GM12878 (cell line): ENCODE measurements at regions not wholly inside any gene's neighbourhood (a gene's known extent, or its start where the extent isn't known, plus 50 kb on each side); places are given as distances from the start of the nearest gene placed in this dataset.

ENCODE experiments used
- BCLAF1 ChIP-seq: fragments of 450-650 bp; IDR thresholded peaks from 2 replicates; pipeline ENCODE4 v1.6.1; 2017; ENCODE audit warnings: antibody characterized with exemption, mild to moderate bottlenecking, moderate library complexity
- CBFB ChIP-seq: IDR thresholded peaks from 2 replicates; pipeline ENCODE4 v1.6.1; 2016; ENCODE audit warnings: antibody characterized with exemption, low read depth
- EZH2 ChIP-seq: IDR thresholded peaks from 2 replicates; pipeline ENCODE4 v1.6.1; 2012; ENCODE audit warnings: low read depth, mild to moderate bottlenecking, control low read depth, inconsistent platforms, low read length, borderline replicate concordance; ENCODE audit not compliant: control insufficient read depth
- IKZF2 ChIP-seq, 2 experiments: fragments of 450-650 bp; IDR thresholded peaks; 2 replicates each; pipeline ENCODE4 v1.6.1; 2017; ENCODE audit warnings: mild to moderate bottlenecking in 2 of 2, moderate library complexity in 2 of 2
- NFIC ChIP-seq: IDR thresholded peaks from 2 replicates; pipeline ENCODE4 v1.6.1; 2012; ENCODE audit warnings: low read depth, mild to moderate bottlenecking, inconsistent platforms, low read length, moderate library complexity
- POLR2A ChIP-seq: IDR thresholded peaks from 2 replicates; pipeline ENCODE4 v1.6.1; 2011; ENCODE audit warnings: low read depth, mild to moderate bottlenecking, low read length
- POLR2AphosphoS5 ChIP-seq: IDR thresholded peaks from 2 replicates; pipeline ENCODE4 v1.6.1; 2011; ENCODE audit warnings: mild to moderate bottlenecking, low read length, inconsistent platforms
- RFX5 ChIP-seq: IDR thresholded peaks from 2 replicates; pipeline ENCODE4 v1.6.1; 2011; ENCODE audit warnings: low read depth, low read length, improper control_type of control experiment
- SUZ12 ChIP-seq: fragments of 200-600 bp; sonication (generic); IDR thresholded peaks from one replicate; pipeline ENCODE4 v1.6.1; 2018; ENCODE audit warnings: antibody characterized with exemption, mild to moderate bottlenecking; ENCODE audit not compliant: unreplicated experiment
- ZSCAN29 ChIP-seq: fragments of 450-650 bp; IDR thresholded peaks from 2 replicates; pipeline ENCODE4 v1.6.1; 2017; ENCODE audit warnings: mild to moderate bottlenecking, moderate library complexity
- TF ChIP-seq, protein P1 (sequence below): IDR thresholded peaks from 2 replicates; pipeline ENCODE4 v1.6.1; 2012; ENCODE audit warnings: mild to moderate bottlenecking, low read depth, low read length
- TF ChIP-seq, protein P2 (sequence below), 3 experiments: IDR thresholded peaks in 2 of 3; conservative IDR thresholded peaks in 1 of 3; 2 replicates each; pipeline ENCODE4 v1.5.1; 2011; ENCODE audit warnings: low read depth in 3 of 3, low read length in 3 of 3, mild to moderate bottlenecking in 3 of 3, control low read depth in 2 of 3, moderate library complexity in 2 of 3, inconsistent platforms in 1 of 3, mixed read lengths in 1 of 3; ENCODE audit not compliant: control insufficient read depth in 2 of 3, insufficient read depth in 1 of 3; ENCODE audit errors: extremely low read depth in 1 of 3
- TF ChIP-seq, protein P3 (sequence below): fragments of 450-650 bp; formaldehyde crosslinking; IDR thresholded peaks from 2 replicates; pipeline ENCODE4 v1.5.0; 2022; ENCODE audit warnings: mild to moderate bottlenecking, missing genetic modification characterization
- TF ChIP-seq, protein P4 (sequence below): IDR thresholded peaks from 2 replicates; pipeline ENCODE4 v1.6.1; 2011; ENCODE audit warnings: borderline replicate concordance, low read depth, mild to moderate bottlenecking, moderate library complexity, mixed read lengths, low read length; ENCODE audit not compliant: insufficient read depth; ENCODE audit errors: extremely low read length

- TF ChIP-seq, protein P1, sequence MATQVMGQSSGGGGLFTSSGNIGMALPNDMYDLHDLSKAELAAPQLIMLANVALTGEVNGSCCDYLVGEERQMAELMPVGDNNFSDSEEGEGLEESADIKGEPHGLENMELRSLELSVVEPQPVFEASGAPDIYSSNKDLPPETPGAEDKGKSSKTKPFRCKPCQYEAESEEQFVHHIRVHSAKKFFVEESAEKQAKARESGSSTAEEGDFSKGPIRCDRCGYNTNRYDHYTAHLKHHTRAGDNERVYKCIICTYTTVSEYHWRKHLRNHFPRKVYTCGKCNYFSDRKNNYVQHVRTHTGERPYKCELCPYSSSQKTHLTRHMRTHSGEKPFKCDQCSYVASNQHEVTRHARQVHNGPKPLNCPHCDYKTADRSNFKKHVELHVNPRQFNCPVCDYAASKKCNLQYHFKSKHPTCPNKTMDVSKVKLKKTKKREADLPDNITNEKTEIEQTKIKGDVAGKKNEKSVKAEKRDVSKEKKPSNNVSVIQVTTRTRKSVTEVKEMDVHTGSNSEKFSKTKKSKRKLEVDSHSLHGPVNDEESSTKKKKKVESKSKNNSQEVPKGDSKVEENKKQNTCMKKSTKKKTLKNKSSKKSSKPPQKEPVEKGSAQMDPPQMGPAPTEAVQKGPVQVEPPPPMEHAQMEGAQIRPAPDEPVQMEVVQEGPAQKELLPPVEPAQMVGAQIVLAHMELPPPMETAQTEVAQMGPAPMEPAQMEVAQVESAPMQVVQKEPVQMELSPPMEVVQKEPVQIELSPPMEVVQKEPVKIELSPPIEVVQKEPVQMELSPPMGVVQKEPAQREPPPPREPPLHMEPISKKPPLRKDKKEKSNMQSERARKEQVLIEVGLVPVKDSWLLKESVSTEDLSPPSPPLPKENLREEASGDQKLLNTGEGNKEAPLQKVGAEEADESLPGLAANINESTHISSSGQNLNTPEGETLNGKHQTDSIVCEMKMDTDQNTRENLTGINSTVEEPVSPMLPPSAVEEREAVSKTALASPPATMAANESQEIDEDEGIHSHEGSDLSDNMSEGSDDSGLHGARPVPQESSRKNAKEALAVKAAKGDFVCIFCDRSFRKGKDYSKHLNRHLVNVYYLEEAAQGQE, result no peak
- TF ChIP-seq POLR2A, result no peak
- no peak for TF ChIP-seq NFIC
- no peak for TF ChIP-seq SUZ12
- TF ChIP-seq, protein P2, sequence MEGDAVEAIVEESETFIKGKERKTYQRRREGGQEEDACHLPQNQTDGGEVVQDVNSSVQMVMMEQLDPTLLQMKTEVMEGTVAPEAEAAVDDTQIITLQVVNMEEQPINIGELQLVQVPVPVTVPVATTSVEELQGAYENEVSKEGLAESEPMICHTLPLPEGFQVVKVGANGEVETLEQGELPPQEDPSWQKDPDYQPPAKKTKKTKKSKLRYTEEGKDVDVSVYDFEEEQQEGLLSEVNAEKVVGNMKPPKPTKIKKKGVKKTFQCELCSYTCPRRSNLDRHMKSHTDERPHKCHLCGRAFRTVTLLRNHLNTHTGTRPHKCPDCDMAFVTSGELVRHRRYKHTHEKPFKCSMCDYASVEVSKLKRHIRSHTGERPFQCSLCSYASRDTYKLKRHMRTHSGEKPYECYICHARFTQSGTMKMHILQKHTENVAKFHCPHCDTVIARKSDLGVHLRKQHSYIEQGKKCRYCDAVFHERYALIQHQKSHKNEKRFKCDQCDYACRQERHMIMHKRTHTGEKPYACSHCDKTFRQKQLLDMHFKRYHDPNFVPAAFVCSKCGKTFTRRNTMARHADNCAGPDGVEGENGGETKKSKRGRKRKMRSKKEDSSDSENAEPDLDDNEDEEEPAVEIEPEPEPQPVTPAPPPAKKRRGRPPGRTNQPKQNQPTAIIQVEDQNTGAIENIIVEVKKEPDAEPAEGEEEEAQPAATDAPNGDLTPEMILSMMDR (IDR thresholded peaks at IDR 0.05 in 2 of 3, conservative IDR thresholded peaks at IDR 0.05 in 1 of 3; ENCODE audit: control insufficient read depth in 2 of 3, extremely low read depth in 1 of 3, insufficient read depth in 1 of 3, low read depth in 3 of 3, low read length in 3 of 3), result no peak
- no peak for TF ChIP-seq CBFB
- TF ChIP-seq IKZF2 (IDR thresholded peaks at IDR 0.05), result no peak
- no peak for TF ChIP-seq BCLAF1
- no peak for TF ChIP-seq POLR2AphosphoS5
- no peak for TF ChIP-seq ZSCAN29
- TF ChIP-seq RFX5, result no peak
- TF ChIP-seq, protein P3, sequence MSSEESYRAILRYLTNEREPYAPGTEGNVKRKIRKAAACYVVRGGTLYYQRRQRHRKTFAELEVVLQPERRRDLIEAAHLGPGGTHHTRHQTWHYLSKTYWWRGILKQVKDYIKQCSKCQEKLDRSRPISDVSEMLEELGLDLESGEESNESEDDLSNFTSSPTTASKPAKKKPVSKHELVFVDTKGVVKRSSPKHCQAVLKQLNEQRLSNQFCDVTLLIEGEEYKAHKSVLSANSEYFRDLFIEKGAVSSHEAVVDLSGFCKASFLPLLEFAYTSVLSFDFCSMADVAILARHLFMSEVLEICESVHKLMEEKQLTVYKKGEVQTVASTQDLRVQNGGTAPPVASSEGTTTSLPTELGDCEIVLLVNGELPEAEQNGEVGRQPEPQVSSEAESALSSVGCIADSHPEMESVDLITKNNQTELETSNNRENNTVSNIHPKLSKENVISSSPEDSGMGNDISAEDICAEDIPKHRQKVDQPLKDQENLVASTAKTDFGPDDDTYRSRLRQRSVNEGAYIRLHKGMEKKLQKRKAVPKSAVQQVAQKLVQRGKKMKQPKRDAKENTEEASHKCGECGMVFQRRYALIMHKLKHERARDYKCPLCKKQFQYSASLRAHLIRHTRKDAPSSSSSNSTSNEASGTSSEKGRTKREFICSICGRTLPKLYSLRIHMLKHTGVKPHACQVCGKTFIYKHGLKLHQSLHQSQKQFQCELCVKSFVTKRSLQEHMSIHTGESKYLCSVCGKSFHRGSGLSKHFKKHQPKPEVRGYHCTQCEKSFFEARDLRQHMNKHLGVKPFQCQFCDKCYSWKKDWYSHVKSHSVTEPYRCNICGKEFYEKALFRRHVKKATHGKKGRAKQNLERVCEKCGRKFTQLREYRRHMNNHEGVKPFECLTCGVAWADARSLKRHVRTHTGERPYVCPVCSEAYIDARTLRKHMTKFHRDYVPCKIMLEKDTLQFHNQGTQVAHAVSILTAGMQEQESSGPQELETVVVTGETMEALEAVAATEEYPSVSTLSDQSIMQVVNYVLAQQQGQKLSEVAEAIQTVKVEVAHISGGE (CRISPR knock-in tag), result no peak
- no peak for TF ChIP-seq EZH2
- TF ChIP-seq, protein P4, sequence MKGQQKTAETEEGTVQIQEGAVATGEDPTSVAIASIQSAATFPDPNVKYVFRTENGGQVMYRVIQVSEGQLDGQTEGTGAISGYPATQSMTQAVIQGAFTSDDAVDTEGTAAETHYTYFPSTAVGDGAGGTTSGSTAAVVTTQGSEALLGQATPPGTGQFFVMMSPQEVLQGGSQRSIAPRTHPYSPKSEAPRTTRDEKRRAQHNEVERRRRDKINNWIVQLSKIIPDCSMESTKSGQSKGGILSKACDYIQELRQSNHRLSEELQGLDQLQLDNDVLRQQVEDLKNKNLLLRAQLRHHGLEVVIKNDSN, result no peak
Observed at GRCh38 chr11:135008412-135008811, 596.4 kb upstream of the B3GAT1 start.
